HFF-Myc (cell line): ENCODE measurements at regions not wholly inside any gene's neighbourhood (a gene's known extent, or its start where the extent isn't known, plus 50 kb on each side); places are given as distances from the start of the nearest gene placed in this dataset.
"Not testable (repeated sequence)": the region's sequence is repeated elsewhere in the genome, so short reads cannot be mapped to it uniquely, and the experiment has no call there.

Source experiments
- DNase-seq: peaks from one replicate; pipeline ENCODE4 v3.0.0-alpha.2; 2011; ENCODE audit warnings: low read depth; ENCODE audit errors: extremely low read depth
- H3K4me3 ChIP-seq: replicated peaks from 2 replicates; pipeline ENCODE4 v1.5.1; 2011; ENCODE audit warnings: low read depth, mild to moderate bottlenecking, control low read depth, low read length
- CTCF ChIP-seq: IDR thresholded peaks from 2 replicates; pipeline ENCODE4 v1.5.1; 2012; ENCODE audit warnings: mild to moderate bottlenecking, low read depth, low read length, control low read depth; ENCODE audit errors: missing control alignments

DNA sequence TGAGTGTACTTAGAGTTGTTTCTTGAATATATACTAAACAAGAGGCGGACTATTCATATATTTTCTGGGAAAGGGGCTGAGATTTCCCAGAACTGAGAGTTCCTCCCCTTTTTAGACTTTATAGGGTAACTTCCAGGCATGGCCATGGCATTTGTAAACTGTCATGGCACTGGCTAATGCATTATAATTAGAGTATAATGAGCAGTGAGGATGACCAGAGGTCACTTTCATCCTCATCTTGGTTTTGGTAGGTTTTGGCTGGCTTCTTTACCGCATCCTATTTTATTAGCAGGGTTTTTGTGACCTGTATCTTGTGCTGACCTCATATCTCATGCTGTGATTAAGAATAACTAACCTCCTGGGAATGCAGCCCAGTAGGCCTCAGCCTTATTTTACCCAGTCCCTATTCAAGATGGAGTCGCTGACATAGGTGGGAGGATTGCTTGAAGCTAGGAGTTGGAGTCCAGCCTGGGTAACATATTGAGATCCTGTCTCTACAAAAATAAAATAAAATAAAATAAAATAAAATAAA lies 91.4 kb downstream of the MOBP start:
- no peak for DNase-seq
- no peak overlapping the region for H3K4me3 ChIP-seq
- no peak for TF ChIP-seq CTCF

DNA sequence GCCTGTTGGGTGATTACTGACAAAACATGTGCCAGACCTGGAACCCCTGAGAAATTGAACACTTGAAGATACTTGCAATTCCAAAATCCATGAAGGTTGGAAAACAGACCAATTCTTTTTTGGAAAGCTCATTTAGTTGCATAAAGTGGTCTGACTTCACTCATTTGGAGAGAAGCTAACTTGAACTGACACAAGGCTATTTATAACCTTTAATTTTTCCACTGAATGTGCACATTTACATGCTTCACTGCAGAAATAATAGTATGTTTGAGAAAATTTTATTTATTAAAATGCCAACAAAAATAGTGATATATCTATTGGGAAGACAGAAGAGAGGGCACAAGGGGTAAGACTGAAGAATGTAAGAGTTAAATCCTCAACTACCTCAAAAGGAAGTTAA lies 92.1 kb downstream of the MOBP start:
- TF ChIP-seq CTCF: no peak

DNA sequence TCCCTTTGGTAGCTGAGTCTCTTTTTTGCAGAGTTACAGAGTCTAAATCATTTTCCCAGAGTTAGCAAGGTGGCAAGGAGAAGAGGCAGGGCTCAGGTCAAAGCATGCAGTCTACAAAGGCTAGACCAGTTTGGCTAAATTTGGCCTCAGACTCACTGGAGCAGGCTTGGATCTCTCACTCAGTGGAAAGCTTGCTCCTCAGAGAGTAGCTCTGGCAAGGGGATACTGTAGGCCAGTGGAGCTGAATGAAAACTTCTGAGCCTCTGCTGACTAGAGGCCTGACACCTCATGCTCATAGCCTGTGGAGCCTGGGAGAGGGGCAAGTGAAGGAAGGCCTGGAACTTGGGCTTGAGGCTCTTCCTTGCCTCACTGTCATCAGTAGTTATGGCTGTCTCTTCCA lies 101.0 kb downstream of the MOBP start:
- no peak for DNase-seq
- TF ChIP-seq CTCF: no peak
- H3K4me3 ChIP-seq: no peak overlapping the region

More for the DNA sequence above, 92.1 kb downstream of the MOBP start:
- no peak overlapping the region for H3K4me3 ChIP-seq
- DNase-seq: no peak

DNA sequence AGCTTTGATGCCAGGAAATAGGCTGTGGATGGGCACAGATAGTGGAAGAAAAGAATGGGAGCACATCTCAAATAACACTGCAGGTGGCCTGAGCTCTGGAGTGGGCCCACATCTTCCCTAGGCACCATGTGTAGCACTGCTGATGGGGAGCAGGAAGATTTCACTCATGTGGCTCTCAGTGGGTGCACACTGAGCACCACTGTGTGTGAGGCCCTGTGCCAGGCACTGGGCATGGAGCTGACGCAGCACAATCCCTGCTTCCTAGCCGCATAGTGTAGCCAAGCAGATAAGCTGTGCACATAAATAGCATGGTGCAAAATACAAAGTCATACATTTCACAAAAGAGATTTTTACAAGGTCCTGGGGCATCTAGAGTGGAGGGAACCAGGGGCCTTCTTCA lies 101.6 kb downstream of the MOBP start:
- H3K4me3 ChIP-seq: no peak overlapping the region
- DNase-seq: no peak
- TF ChIP-seq CTCF: no peak

DNA sequence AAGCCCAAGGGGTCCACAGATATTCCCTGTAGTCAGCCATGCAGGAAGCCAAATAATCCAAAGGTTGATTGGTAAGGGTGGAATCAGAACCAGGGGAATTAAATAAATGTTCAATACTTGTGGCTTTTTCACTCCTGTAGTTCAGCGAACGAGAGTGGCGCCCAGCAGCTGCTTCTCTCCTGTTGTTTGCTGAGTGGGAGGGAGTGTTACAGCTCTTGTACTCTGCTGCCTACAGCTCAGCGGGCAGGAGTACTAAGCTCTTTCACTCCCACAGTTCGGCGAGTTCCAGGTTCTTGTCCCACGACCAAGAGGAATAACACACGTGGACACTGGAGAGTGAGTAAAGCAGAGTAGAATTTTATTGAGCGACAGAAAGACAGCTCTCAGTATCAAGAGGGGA lies 105.9 kb downstream of the MOBP start:
- no peak for TF ChIP-seq CTCF
- H3K4me3 ChIP-seq: no peak overlapping the region

GRCh38 chr3:39577541-39577940 lies 110.1 kb downstream of the MOBP start:
- DNase-seq: no peak
- no peak overlapping the region for H3K4me3 ChIP-seq
- TF ChIP-seq CTCF: no peak

More for the DNA sequence above, 105.9 kb downstream of the MOBP start:
- no peak for DNase-seq

GRCh38 chr3:39586215-39586614 lies 118.7 kb downstream of the MOBP start:
- DNase-seq, H3K4me3 ChIP-seq: not testable (repeated sequence)
